GM21447 (cell line): ENCODE measurements at regions not wholly inside any gene's neighbourhood (a gene's known extent, or its start where the extent isn't known, plus 50 kb on each side); places are given as distances from the start of the nearest gene placed in this dataset.
A peak's percentile ranks its signal among the peaks of the same experiment; 100 is the strongest.
"Not testable (repeated sequence)": the region's sequence is repeated elsewhere in the genome, so short reads cannot be mapped to it uniquely, and the experiment has no call there.

ENCODE experiments used
- ATAC-seq: cut with Tn5 transposase; IDR thresholded peaks from one replicate; pipeline ENCODE4 v1.9.1; 2021; ENCODE audit not compliant: unreplicated experiment

DNA sequence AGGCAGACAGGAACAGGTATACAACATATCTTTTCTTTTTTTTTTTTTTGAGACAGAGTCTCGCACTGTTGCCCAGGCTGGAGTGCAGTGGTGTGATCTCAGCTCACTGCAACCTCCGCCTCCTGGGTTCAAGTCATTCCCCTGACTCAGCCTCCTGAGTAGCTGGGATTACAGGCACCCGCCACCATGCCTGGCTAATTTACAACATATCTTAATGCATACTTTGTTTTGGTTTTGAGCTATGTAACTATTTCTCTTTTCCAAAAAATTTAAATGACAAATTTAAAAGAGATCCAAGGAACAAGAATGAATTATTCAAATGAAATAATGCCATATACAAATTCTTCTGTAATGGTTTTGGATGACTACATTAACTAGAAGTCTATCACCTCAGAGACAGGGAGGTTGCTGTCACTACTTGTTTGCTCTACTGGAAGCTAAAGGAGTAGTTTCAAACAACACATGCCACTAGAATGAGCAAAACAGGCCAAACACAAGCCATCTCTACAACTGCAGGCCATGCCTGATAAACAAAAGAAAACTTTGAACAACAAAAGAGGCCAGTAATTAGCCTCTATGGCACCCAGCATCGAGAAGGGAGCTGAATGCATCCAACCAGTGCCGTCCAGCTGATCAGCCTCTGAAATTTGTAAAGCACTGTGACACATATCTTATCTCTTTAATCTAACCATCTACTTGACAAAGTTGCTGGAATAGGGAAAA is 133.6 kb upstream of the VOPP1 start:
- ATAC-seq = not testable (repeated sequence)

DNA sequence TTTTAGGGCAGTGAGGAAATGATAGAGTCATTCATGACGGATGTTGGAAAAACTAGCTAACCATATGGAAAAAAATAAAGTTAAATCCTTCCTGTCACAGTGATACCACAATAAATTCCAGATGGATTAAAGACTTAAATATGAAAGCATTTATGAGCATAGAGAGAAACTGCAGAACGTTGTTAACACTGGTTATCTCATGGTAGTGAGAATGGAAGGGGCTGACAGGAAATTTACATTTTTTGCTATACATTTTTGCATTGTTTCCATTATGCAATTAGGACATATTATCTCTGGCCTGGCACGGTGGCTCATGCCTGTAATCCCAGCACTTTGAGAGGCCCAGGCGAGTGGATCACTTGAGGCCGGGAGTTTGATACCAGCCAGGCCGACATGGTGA is 130.5 kb upstream of the VOPP1 start:
- not testable (repeated sequence) for ATAC-seq

DNA sequence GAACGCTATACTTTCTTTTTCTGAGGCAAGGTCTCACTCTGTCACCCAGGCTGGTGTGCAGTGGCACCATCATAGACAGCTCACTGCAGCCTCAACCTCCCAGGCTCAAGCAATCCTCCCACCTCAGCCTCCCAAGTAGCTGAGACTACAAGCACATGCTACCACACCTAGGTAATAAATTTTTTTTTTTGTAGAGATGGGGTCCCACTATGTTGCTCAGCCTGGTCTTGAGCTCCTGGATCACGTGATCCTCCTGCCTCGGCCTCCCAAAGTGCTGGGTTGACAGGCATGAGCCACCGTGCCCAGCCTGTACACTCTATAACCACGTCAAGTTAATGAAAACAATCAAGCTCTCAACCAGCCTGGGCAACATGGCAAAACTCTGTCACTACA is 127.1 kb upstream of the VOPP1 start:
- not testable (repeated sequence) for ATAC-seq

DNA sequence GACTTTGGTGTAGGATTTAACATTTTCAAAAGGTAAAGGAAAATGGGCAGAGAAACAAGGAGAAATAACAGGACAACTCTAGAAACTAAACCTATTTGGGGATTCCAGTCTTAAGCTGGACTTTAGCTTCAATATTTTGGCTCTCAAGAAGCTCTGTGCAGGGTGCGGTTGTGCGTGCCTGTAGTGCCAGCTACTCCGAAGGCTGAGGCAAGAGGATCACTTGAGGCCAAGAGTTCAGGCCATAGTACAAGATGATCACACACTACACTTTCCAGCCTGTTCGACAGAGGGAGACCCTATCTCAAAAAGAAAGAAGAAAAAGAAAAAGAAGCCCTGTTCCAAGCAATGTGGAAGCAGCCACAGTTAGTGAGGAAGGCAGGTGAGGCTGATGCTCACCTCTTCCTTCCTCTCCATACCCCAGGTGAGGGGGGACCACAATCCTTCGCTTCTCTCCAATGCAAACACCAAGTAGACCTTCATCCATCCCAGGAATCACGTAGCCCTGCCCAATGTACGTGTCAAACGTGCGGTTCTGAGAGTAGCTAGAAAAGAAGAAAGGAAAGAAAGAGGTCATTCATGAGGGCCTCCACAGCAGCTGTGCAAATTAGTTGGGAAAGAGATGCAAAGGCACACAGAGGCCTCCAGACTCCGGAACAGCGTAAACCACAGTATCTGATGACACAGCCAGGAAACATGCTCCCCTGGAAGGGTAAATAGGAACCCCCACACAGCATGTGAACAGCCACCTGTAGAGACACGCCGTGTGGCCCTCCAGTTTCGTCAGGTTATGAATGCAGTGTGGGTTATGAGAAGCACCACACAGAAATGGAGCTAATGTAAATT is 126.5 kb upstream of the VOPP1 start:
- peak; percentile 97 for ATAC-seq

DNA sequence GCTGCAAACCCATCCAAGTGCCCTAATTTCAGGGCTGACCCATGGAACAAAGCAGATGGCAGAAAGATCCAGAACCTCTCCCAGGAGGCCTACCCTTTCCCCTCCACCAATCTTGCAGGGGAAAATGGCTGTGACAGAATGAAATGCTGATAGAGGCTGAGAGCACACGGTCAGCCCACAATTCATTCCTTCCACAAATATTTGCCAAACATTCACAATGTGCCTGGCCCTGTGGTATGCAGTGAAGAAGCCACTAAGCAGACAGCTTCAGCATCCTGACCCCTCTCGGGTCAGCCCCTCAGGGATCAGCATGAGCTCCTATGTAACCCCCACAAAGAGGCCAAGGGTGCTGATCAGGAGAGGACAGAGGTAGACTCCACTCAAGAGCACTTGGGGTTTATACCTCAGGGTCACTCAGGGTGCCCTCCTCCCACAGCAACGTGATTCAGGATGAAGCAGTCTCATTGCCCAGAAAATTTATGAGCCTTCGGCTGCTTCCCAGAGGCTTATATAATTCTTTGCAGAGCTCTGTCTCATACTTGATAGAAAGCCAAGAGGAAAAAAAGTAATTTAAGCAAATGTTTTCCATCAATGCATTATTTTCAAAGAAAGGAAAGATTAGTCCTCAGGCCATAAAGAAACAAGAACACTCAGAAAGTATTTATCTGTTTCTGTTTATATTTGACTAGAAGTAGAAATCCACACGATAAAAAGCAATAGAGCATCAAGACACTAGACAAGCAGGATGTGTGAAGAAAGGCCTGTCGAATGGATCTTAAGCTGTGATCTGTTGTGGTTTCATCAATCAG is 123.8 kb upstream of the VOPP1 start:
- not testable (repeated sequence) for ATAC-seq

- not testable (repeated sequence) for ATAC-seq
Observed at GRCh38 chr7:55694484-55694883, 122.2 kb upstream of the VOPP1 start.

DNA sequence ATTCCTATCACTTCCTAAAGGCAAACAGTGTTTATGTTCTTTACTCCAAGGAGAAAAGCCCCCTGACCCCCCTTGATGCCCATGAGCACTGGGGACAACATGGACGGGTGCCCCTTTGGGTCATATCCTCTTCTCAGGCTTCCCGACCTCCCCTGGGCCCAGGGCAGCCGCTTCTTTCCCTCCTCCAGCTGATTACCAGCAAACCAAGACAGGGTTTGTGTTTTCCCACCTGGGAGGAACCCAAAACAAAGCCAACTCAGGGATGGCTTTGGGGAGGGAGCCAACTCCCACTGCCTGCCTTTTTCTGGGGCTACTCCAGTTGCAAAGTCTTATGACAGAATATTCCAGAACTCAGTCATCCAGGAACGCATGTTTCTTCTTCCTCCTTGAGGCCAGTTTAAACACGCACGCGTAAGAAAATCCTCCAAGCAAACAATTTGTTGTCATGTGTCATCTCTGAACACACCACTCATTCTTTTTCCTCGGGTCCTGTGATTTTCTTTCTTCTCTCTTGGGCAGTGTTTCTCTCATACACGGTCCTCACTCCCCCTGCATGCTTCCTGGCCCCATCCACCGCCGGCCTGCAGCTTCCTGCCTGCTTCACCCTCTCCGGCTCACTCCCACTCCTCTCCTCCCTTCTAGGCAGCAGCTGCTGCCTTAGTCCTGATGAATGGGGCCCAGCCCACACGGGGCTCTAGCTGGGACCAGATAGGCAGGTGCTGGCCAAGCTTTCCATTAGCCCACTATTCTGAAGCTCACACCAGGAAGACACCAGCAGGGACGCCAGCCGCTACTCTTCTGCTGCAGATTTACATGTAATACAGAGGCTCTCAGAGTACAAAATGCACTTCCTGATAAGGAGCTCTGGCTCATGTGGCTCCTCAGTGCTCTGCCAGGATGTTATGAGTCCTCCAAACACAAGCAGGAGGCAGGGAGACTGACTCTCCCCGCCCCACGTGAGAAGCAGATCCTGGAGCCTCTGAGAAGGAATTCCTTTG is 116.7 kb upstream of the VOPP1 start:
- ATAC-seq = not testable (repeated sequence)

DNA sequence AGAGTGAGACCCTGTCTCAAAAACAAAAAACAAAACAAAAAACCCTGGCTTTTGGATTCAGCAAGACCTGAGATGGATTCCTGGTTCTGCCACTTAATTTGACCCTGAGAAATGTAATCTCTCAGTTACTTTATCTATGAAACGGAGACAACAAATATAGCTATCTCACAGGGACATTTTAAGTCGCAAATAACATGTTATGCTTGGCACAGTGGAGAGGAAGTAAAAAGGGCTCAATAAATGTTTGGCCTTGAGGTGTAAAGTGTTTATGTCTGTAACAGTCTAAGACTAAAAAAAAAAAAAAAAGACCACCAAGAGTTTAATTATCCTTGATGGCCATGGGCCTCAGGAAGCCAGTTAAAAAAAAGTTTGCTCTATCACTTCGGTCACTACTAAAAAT is 116.0 kb upstream of the VOPP1 start:
- ATAC-seq = not testable (repeated sequence)

GRCh38 chr7:55687252-55687651 is 115.0 kb upstream of the VOPP1 start:
- not testable (repeated sequence) for ATAC-seq

DNA sequence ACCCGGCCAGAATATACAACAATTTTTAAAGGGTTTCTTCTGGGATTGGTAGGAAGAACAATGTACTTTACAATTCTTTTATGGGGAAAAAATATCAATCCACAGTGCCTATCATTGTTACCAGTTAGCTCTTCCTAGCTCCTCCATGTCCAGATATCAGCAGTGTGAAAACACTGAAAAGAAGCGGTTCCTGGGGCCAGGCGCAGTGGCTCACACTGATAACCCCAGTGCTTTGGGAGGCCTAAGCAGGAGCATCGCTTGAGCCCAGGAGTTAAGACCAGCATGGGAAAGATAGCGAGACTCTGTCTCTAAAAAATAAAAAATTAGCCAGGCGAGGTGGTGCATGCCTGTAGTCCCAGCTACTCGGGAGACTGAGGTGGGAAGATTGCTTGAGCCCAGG is 114.5 kb upstream of the VOPP1 start:
- not testable (repeated sequence) for ATAC-seq

DNA sequence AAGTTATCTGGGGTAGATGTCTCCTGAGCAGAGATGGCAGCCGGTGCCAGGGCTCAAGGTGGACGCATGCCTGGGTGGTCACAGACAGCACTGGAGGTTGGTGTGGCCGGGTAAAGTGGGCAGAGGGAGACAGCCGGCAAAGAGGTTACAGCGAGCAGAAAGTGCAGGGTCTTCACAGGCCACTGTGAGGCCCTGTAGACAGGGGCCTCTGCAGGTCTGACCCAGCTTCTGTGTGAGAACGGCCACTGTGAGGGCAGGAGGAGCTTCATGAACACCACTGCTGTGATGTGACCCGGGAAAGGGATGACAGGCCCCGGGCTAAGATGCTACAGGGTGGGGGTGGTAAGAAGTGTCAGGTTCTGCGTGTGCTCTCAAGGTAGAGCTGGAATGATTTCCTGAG is 111.2 kb upstream of the VOPP1 start:
- ATAC-seq = not testable (repeated sequence)

DNA sequence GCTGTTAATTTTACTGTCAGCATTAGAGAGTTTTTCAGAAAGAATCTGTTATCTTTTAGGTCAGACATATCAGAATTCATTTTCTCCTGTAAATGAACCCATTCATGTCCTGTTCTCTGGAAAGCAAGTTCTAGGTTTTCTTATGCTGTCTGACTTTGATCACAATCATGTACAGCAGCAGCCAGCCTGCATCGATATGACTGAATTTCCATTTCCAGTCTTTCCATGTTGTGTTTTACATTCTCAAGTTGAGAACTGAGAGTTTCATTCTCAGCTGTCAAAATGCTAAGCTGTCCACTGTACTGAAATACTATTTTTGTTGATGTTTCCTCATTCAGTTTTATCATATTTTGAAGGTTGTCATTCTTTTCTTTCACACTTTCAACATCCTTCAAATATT is 103.3 kb upstream of the VOPP1 start:
- ATAC-seq = not testable (repeated sequence)

- not testable (repeated sequence) for ATAC-seq
Observed at GRCh38 chr7:55673525-55673924, 101.2 kb upstream of the VOPP1 start.

- not testable (repeated sequence) for ATAC-seq
Observed at GRCh38 chr7:55672084-55672483, 99.8 kb upstream of the VOPP1 start.

DNA sequence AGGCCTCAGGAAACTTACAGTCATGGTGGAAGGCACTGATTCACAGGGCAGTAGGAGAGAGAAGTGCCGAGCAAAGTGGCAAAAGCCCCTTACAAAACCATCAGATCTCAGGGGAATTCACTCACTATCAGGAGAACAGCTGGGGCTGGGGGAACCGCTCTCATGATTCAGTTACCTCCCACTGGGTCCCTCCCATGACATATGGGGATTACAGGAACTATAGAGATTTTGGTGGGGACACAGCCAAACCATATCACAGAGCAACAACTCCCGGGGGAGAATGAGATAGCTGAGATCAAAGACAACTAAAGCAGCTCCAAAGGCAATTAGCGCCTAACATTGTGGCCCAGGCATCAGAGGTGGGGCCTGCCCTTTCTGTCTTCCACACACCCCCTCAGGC is 85.4 kb upstream of the VOPP1 start:
- no peak for ATAC-seq

DNA sequence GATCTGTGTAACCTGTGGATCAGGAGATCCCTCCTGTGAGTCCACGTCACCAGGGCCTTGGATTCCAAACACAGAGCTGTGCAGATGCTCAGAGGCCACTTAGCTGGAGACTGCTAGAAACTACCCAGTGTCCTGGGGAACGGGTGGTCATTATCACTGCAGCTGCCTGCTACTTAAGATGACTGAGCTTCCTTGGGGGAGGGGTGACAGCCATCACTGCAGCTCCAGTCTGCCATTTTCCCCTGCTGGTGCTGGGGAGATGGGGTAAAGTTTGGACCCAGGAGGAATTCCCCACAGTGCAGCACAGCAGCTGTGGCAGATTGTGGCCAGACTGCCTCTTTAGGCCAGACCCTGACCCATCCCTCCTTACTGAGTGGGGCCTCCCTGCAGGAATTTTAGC is 78.8 kb upstream of the VOPP1 start:
- no peak for ATAC-seq

DNA sequence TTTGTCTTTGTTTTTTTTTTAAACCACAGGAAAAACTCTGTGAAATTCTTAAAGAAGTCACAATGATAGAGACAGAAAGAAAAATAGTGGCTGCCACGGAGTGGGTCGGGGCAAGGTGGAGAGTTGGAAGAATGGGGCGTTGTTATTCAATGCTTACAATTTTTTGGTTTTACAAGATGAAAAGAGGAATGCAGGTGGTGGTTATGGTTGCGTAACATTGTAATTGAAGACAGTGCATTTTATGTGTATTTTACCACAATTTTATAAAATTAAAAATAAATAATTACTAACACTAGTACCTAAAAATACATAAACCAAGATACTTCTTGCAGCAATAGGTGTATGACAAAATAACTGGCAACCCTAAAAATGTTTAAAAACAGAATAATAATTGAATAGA is 76.9 kb upstream of the VOPP1 start:
- ATAC-seq = no peak

DNA sequence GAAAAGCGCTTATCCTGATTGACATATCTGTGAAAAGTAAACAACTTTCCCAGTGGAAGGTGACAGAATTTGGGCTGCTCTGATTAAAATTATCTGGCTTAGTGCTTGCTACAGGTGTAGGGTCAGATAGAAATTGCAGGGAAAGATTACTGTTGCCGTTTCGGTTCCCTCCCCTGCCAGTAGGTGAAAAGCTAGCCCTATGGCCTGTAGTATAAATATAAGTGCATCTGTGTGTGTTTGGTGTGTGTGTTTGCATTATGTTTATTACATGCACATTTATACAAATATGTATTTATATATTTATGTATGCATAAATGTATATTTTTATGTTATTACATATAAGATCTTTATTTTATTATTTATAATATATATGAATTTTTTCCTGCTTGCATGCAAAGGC is 72.3 kb upstream of the VOPP1 start:
- no peak for ATAC-seq

DNA sequence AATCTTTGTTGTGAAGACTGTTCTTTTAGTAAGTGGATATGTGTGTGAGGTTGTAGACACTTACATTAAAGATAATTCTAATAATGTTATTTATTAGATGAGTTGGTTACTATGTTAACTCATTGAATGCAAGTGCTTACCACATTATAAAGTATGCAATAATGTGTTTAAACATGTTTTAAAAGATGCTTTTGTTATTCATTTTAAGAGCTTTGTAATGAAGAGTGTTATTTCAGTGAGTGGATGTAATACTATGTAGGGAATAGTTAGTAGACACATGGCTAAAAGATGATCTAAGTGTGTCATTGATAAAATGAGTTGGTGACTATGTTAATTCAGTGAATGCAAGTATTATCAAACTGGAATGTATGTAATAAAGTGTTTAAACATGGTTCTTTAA is 70.0 kb upstream of the VOPP1 start:
- no peak for ATAC-seq

- ATAC-seq = peak; percentile 90
Observed at GRCh38 chr7:55641811-55642210, 69.5 kb upstream of the VOPP1 start.
